Neural progenitor cell (in vitro differentiated cells): ENCODE measurements at regions not wholly inside any gene's neighbourhood (a gene's known extent, or its start where the extent isn't known, plus 50 kb on each side); places are given as distances from the start of the nearest gene placed in this dataset.

Experiments used
- CTCF ChIP-seq: fragments of 200-600 bp; sonication (generic); IDR thresholded peaks from 2 replicates; pipeline ENCODE4 v1.5.1; 2017; ENCODE audit warnings: antibody characterized with exemption, mild to moderate bottlenecking
- EZH2 ChIP-seq: fragments of 200-600 bp; sonication (generic); IDR thresholded peaks from 2 replicates; pipeline ENCODE4 v1.6.1; 2017; ENCODE audit warnings: antibody characterized with exemption, mild to moderate bottlenecking, moderate library complexity
- EZH2phosphoT487 ChIP-seq: fragments of 200-600 bp; sonication (generic); IDR thresholded peaks from 2 replicates; pipeline ENCODE4 v1.6.1; 2017; ENCODE audit warnings: antibody characterized with exemption

- TF ChIP-seq EZH2 (no peak), CTCF (no peak), EZH2phosphoT487 (no peak)
These were observed 273.2 kb upstream of the PRDM9 start for GRCh38 chr5:23234197-23234596.
